HG02571 (cell line): ENCODE measurements at regions not wholly inside any gene's neighbourhood (a gene's known extent, or its start where the extent isn't known, plus 50 kb on each side); places are given as distances from the start of the nearest gene placed in this dataset.
A peak's percentile ranks its signal among the peaks of the same experiment; 100 is the strongest.
"Not testable (repeated sequence)": the region's sequence is repeated elsewhere in the genome, so short reads cannot be mapped to it uniquely, and the experiment has no call there.

Experiments used
- ATAC-seq: cut with Tn5 transposase; IDR thresholded peaks from one replicate; pipeline ENCODE4 v1.9.1; 2021; ENCODE audit warnings: mild to moderate bottlenecking, moderate library complexity; ENCODE audit not compliant: unreplicated experiment

DNA sequence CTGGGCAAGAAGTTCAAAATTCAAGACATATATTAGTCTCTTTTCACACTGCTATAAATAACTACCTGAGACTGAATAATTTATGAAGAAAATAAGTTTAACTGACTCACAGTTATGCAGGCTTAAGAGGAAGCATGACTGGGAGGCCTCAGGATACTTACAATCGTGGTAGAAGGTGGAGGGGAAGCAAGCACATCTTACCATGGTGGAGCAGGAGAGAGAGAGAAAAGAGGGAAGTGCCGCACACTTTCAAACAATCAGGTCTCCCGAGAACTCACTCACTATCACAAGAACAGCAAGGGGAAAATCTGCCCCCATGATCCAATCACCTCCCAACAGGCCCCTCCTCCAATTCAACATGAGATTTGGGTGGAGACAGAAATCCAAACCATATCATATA lies 273.3 kb upstream of the RASGEF1B start:
- no peak for ATAC-seq

DNA sequence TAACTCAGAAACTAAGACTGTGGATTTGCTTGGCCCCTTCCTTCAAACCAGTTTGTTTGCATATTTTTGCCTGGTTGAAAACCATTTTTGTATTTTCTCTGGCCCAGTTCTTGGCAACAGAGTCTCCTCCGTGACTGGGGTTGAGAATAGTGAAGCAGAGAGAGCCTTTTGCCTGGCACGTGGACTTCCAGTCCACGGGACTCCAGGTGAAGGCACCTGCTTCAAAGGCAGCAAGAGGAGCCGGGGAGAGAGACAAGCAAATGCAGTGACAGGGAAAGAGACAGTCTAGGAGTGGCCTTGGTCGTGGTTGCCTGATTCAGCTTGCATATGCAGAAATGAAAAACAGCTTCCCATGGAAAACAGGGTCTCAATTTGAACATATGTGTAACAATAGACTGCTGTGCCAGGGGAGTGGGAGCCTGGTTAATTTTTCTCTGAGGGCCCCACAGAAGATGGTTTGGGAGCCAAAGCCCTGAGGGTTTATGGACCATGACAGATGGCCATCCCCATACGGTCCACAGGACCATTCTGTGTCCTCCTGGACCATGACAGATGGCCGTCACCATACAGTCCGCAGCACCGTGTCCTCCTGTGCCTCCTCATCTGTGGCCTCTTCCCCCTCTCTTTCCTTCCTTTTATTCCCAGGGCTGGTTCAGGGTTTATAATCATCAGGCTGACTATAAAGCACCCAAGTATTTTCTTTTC lies 272.2 kb upstream of the RASGEF1B start:
- ATAC-seq = no peak

DNA sequence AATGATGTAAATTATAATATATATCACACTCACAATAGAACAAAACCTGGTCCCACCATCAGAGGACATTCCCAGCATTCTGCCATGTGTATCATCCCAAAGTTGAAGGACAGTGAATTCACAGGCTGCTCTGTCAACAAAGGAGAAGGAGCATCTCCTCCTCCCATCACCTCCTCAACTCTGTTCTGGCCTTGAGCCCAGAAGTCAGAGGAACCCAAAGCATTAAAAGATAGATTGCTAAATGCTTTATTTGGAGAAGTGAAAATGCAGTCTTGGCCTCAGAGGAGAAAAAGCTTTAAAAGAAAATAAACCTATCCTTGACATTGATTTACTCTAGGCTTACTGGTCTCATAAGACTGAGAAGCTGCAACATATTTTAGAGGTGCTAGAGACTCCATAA lies 268.8 kb upstream of the RASGEF1B start:
- ATAC-seq = no peak

DNA sequence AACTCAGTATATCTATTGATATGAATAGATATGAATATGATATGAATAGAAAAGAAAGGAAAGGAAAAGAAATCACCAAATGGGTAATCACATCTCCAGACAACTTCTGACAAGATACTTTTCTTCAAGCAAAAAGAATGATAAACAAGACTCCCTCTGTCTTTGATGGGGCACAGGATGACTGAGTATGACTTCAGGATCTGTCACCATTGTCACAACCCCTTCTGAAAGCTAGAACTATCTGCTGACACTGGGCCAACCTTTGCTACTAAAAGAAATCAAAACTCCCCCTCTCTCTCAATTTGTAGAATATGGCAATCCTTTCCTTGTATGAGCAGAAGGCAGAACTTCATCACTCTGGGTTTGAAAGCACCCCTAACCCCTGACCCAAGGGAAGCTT lies 267.2 kb upstream of the RASGEF1B start:
- no peak for ATAC-seq

DNA sequence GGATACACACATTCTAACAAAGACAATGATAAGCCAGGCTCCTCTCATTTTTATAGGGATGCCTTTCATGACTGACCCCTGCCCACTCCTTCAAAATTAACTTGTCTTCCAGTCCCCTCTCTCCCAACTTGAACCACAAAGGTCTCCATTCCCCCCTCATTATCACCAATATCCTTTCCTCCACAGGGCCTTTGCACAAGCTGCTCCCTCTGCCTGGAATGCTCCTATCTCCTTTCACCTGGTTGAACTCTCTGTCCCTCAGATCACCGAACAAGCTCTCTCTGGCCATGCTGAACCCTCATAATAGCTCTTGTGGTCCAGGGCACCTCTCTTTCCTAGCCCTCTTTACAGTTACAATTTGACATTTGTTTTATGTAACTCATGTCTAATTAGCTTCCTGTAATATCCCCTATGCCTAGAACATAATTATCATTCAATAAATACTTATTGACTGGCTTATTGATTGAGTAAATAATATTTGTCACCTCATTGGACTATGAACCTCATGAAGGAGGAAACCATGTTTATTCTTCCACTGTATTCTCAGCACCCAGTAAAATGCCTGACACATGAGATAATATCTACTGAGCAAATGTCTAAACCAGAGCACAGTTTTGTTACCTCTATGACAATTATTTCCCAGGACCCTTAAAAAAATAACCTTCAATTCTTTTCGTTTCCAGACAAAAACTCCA lies 266.3 kb upstream of the RASGEF1B start:
- no peak for ATAC-seq

DNA sequence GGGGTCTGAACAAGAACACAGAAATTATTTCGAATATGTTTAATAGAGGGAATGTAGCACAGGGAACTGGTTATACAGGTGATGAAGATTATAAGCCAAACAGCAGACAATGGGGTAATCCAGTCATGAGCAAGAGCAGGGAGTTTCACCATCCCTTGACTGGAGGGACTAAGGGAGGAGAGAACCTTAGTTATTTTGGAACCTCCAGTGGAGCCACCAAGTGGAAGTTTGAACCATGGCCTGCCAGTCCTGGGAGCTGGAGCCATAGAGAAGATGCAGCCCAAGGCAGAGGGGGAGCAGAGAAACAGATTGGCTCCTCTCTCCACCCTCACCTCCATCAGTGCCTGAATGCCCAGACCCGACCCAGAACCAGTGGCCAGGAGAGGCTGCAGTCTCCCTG lies 264.6 kb upstream of the RASGEF1B start:
- no peak for ATAC-seq

DNA sequence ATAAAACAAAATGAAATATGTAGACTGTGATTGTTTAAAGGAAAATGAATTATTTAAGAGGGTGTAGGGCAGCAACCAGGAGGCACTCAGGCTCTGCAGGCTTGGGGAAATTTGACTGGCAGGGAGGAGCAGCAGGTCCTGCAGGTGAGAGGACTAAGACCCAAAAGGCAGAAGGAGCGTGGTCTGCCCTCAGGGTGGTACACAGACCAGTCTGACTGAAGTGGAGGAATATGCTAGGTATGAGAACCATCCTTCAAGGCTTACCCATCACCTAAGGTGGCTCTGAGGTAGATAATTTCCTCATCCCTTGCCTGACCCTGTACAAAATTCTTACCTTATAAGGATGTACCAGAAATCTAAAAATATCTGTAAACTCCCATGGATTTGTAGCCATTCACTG lies 261.3 kb upstream of the RASGEF1B start:
- ATAC-seq = no peak

DNA sequence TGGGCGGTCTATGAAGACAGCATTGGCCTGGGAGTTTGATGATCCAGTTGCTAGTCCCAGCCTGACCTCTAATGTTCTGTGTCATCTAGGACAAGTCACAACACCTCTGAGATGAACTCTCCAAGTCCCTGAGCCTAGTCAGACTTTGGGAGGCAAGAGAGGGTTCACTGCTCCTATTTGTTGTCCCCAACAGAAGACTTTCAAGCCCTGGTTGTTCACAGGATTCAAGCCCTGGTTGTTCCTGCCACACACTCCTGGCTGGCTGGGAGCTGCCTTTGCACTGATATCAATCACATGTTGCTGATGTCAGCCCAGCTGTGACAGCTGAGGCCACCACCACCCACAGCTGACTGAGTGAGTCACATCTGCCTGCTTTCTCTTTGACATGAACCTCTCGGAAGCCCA lies 253.2 kb upstream of the RASGEF1B start:
- peak; percentile 100 for ATAC-seq

DNA sequence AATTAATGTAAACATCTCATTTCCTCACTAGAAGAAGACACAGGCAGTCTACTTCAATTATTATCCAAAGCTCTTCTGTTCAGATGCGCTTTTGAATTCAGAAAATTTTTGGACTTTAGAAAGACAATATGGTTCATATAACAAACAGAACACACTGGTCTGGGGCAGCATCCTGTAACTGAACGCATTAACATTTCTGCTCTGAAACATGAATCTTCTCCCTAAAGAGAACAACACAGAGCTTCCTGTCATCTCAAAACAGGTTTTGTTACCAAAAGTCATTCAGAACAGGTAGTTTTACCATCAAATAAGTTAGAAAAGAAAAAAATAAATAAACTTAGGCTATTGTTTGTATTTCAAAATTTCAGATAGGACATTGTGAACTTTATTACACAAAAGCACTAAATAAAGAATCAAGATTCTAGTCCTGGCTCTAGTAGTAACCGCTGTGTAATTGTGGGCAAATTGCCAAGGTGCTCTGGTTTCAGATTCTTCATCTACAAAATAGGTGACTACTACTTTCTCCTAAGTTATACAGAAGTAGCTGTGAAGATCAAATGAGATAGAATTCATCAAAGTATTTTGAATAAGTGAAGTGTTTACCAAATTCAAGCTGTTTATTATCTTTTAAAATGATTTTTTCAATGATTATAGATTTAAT lies 252.3 kb upstream of the RASGEF1B start:
- no peak for ATAC-seq

DNA sequence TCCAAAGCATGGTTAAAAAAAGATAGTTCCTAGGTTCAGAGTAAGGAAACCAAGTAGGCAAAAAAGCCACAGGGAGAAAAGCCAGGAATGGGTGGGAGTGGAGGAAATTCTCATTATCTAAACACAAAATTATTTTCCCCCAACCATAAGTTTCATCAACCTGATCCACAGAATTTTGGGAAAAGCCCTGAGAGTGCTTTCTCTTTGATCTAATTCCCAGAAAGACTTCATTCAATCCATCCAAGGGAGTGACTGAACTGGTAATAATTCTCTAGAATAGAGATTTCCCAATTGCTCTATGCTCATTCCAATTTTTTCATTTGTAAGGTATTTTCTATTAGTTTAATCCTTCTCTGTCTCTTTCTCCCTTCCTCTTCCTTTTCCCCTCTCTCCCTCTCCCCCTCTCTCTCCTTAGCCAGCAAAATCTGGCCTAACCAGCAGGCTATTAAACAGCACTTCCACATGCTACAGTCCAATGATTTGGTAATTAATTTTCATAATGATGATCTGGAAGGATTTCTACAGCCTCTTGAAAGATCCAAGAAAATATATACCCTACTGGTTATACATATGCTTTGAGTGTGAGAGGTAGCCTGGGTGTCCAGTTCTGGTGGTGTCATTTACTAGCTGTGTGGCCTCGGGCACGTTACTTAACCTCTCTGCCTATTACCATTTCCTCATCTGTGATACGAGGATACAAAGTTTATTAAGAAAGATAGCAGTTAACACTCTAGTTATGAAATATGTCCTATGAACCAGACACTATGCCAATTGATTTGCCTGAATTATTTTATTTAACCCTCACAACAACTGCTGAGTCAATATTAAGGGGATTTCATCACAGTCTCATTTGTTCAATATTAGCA lies 251.5 kb upstream of the RASGEF1B start:
- no peak for ATAC-seq

DNA sequence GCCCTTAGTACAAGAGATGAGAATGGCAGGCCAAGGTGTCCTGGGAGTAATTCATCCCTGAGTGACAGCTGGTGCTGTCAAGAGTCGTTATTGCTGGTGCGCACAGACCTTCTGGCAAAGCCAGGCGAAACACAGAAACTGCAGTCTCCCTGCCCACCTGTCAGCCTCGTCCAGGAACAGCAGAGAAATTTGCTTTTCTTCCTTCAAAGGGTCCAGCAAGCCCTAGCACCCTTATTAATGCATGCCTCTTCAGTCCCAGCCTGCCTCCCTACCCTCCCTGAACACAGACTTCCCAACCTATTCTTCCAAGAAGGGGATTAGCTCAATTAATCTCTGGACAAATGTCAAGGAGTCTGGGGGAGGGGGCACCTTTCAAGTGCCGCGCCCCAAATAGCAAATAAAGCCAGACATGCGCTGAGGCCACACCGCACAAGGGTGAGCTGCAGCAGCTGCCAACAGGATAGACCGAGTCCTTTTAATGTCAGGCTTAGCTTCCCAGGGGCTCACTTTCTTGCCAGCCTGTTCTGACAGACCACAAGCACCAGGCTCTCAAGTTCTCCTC lies 250.7 kb upstream of the RASGEF1B start:
- ATAC-seq = no peak

DNA sequence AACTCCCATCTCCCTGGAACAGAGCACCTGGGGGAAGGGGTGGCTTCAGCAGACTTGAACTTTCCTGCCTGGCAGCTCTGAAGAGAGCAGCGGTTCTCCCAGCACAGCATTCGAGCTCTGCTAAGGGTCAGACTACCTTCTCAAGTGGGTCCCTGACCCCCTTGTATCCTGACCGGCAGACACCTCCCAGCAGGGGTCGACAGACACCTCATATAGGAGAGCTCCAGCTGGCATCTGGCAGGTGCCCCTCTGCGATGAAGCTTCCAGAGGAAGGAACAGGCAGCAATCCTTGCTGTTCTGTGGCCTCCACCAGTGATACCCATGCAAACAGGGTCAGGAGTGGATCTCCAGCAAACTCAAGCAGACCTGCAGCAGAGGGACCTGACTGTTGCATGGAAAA lies 244.1 kb upstream of the RASGEF1B start:
- ATAC-seq = no peak

DNA sequence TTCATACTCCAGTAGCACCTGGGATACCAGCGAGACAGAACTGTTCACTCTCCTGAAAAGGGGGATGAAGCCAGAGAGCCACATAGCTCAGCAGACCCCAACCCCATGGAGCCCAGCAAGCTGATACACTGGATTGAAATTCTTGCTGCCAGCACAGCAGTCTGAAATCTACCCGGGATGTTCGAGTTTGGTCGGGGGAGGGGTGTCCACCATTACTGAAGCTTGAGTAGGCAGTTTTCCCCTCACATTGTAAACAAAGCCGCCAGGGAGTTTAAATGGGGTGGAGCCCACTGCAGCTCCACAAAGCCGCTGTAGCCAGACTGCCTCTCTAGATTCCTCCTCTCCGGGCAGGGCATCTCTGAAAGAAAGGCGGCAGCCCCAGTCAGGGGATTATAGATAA lies 243.7 kb upstream of the RASGEF1B start:
- ATAC-seq = not testable (repeated sequence)

DNA sequence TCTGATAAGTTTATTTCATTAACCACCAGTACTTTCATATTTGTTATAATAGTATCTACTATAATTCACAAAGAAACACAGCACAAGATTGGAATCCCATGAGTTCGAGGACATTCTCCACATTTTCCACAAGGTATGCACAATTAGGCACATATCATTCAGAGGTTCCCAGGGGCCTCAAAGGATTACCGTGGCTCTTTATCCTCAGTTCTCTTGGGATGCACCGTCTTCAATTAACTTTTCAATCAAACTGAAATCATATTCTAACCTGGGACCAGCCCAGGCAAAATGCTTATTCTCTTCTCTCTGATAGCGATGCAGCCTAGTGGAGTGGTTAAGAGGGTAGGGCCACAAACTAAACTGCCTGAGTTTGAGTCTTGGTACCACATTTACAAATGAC lies 242.6 kb upstream of the RASGEF1B start:
- no peak for ATAC-seq

DNA sequence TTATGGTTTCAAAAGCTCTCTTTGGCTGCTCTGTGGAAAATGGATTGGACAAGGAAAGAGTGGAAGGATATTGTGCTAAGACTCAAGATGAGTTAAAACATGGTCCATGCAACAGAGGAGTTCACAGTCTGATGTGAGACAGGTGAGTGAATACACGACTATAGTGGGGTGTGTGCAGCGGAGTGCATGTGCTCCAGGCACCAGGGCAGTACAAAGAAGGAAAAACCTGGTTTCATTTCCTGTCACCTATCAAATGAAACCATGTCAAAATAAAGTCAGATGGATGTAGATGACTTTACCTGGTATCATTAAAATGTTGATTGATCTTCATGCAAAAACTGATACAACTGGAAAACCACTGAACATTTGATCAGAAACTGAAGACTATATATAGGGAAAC lies 241.0 kb upstream of the RASGEF1B start:
- ATAC-seq = no peak

DNA sequence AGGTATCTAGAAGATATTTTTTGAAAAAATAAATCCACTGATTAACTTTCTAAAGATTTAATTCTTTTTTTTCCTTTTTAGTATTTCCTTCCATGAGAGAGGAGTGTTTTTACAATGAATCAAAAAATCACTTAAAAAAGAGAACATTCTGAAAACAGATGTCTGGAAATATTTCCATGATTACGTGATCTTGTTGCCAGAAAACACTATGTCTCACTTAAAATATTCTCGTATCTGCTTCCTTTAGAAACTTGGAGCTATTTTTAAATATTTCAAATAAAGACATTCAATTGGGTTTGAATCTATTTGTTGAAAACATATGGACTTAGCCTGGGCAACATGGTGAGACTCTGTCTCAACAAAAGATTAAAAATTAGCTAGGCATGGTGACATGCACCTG lies 232.8 kb upstream of the RASGEF1B start:
- ATAC-seq = no peak

DNA sequence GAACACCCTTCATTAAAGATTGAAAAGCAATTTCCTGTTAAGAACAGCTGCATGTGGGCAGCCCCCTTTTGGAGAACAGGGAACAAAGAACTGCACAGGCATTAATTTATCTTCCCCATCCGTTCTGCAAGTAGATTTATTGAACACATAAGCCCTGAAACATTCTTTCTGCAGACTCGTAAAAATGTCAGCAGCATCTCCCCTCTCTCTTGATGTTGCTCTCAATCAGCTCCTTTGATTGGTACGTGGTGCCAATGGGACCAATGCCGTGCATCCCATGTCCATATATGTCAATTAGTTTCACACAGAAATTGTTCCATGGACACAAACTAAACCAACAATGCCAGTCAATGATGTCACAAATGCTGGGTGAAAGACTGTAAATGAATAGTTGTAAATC lies 228.5 kb upstream of the RASGEF1B start:
- no peak for ATAC-seq

DNA sequence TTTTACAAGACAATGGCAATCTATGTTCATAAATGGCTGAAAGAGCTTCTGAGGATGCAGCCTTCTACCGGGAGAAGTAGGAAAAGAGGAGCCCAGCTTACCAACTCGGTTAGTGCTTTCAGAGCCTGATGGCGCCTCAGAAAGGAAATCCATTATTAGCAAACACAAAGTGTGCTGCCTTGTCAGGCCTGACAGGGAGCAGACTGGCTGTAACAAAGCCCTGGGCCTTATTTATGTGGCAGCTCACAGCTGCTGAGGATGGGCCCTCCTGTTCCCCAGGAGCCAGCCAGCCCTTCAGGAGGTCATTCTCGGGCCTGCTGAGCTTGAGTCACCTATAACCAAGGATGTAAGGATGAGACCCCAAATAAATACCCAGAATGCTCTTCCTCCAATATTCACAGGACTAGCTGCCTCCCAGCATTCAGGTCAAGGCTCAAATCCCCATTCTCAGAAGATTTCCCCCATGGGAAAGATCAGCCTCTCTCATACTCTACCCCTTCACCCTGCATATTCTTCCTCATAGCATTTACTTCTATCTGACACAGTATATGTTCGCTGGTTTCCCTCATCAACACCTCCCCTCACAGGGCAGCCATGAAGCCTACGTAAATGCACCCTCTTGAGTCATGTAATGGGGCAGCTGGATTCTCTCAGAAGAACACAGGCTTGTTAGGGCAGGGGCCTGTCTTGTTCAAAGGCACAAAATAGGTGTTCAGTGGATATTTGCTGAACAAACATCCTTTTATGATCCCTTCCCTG lies 227.0 kb upstream of the RASGEF1B start:
- ATAC-seq = no peak

DNA sequence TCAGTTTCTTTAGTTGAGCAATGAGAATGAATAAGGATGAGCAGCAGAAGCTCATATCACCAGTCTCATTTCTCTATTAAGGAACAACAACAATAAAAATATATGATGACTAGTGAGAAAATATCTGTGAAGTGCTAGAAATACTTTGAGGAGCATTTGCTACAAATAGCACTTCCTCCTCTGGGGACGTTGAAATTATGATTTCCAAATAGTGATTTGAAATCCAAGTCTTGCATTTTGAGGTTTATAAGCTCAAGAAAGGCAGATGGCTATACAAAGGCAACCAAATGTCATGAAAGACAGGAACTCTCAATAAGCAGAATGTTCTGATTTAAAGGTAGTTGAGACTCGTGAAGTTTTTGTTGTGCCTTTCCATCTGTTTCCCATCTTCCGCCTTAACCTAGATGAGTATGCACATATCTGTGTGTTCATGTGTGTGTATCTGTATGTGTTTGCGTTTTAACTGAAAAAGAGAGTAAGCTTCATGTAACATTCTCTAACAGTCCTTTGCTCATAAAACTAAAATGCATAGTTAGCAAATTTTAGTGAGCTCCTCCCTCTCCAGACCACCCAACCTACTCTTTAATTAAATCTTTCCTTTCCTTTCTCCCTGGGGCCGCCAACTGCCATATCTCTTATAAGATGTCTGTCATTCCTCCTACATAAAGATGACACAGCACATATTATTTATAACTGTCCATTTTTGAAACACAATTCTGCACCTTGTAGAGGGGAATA lies 222.6 kb upstream of the RASGEF1B start:
- ATAC-seq = no peak

DNA sequence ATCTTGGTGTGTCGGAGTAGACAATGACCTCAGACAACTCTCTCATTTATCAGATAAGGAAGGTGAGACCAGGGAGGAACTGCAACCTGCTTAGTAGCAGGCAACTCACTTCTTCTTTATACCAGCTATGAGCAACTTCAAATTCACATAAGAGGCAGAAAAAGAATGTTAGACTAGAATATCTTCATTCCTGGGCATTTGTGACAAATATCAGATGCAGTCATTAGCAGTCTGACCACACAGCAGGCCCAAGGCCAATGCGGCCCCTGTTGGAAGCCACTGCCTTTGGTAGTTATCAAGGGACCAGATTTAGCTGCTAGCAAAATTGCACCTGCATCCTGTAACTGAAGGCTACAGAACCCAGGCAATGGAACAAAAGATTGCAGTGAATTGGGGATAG lies 219.2 kb upstream of the RASGEF1B start:
- ATAC-seq = no peak
